VCaP (cell line): ENCODE measurements at regions not wholly inside any gene's neighbourhood (a gene's known extent, or its start where the extent isn't known, plus 50 kb on each side); places are given as distances from the start of the nearest gene placed in this dataset.

ENCODE experiments used
- H3K27ac ChIP-seq: fragments of 450-650 bp; 2 replicates; pipeline ENCODE4 v1.5.1; 2017
- TF ChIP-seq, protein P1 (sequence below): fragments of 450-650 bp; conservative IDR thresholded peaks from 2 replicates; pipeline ENCODE4 v1.5.1; 2017; ENCODE audit warnings: mild to moderate bottlenecking, moderate library complexity

DNA sequence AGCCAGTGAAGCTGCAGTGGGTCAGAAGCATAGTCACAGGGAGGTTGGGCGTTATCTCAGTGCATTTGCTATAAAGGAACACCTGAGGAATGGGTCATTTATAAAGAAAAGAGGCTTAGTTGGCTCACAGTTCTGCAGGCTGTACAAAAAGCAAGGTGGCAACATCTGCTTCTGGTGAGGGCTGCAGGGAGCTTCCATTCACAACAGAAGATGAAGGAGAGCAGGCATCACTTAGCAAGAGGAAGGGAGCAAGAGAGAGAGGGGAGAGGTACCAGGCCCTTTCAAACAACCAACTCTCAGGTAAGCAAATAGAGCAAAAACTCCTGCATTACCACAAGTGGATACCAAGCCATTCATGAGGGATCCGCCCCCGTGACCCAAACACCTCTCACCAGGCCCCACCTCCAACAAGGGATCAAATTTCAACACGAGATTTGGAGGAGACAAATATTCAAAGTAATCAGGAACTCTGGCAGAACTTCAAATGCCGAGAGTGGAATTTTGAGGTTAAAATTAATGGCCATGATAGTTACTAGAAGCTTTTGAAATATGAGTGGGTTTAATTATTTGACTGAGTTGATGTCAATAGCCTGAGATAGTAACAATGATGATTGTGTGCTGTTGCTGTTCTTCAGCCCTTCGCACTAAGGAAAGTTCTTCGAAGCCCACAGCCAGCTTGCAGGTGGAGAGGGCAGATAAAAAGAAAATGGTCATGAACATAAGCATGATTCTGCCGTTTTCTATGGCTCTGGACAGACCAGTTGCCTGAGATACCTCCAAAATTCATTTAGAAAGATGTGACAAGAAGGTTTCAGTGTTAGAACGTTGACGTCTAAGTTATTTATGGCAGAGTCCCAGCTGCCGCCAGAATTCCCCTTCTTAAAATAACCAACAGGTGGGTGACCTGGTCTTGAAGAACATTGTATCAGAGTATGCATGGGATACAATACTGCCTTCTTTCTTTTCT is 55.3 kb upstream of the ADTRP start:
- TF ChIP-seq, protein P1, sequence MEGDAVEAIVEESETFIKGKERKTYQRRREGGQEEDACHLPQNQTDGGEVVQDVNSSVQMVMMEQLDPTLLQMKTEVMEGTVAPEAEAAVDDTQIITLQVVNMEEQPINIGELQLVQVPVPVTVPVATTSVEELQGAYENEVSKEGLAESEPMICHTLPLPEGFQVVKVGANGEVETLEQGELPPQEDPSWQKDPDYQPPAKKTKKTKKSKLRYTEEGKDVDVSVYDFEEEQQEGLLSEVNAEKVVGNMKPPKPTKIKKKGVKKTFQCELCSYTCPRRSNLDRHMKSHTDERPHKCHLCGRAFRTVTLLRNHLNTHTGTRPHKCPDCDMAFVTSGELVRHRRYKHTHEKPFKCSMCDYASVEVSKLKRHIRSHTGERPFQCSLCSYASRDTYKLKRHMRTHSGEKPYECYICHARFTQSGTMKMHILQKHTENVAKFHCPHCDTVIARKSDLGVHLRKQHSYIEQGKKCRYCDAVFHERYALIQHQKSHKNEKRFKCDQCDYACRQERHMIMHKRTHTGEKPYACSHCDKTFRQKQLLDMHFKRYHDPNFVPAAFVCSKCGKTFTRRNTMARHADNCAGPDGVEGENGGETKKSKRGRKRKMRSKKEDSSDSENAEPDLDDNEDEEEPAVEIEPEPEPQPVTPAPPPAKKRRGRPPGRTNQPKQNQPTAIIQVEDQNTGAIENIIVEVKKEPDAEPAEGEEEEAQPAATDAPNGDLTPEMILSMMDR = no peak
- no peak overlapping the region for H3K27ac ChIP-seq

DNA sequence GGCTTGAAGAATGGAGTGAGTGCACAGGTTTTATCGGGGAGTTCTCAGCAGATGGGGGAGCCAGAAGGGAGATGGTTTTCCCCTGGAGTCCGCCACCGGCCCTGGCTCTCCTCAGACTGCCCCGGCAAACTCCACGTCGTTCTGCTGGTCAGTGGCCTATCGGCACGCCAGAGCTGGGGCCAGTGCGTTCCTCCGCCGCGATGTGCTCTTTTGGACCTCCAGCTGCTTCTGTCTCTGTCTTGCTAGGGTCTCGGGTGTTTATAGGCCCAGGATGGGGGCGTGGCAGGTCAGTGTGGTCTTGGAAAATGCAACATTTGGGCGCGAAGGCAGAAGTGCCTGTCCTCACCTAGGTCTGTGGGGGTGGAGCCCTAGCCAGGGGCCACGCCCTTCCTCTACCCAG is 53.0 kb upstream of the ADTRP start:
- no peak overlapping the region for H3K27ac ChIP-seq
- TF ChIP-seq, protein P1 = no peak

- no peak overlapping the region for H3K27ac ChIP-seq
- TF ChIP-seq, protein P1 = no peak
These were observed 51.9 kb upstream of the ADTRP start for GRCh38 chr6:11830520-11830919.

GRCh38 chr6:11830105-11830504 is 51.5 kb upstream of the ADTRP start:
- TF ChIP-seq, protein P1 = no peak
- no peak overlapping the region for H3K27ac ChIP-seq

DNA sequence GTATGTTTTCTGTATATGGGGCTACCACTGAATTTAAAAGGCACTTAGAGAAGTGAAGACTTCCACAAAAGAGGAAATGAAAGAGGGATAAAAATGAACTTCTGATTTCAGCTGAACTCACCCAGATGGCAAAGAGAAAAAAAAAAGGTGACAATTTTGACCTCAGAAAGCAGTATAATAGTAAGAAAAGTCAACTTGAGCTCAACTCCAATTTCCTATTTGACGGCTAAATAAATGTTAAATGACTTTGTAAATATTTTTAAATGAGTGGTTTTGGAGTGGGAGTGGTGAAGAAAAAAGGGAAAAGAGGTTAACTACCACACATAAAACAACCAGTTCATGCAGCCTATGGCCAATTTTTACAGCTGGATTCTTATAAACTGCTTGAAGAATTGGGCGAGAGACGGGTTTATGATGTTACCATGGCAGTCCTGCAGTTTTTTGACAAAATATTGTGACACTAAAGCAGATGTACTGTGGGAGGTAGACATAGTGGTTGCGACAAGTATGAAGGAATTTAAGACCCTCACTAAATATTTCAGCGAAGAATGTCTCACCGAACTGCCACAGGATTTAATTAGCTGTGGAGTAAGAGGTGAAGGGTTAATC is 49.8 kb upstream of the ADTRP start:
- TF ChIP-seq, protein P1 = no peak
- no peak overlapping the region for H3K27ac ChIP-seq
